ENCODE measurements at regions not wholly inside any gene's neighbourhood (a gene's known extent, or its start where the extent isn't known, plus 50 kb on each side); places are given as distances from the start of the nearest gene placed in this dataset.

DNA sequence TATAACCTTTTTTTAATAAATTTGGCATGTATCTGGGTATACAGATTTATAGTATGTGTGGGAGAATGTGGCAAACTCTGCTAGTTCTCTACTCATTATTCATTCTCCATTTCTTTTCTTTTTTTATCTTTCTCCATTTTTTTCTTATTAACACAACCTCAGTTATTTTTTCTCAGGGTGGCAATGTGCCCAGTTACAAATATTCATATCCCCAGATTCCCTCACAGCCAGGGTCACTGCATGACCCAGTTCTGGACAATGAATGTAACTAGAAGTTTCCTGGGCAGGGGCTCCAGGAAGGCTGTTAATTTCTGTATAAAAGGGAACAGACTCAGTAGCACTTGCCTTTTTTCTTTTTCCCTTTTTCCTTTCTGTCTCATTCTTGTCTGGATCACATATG lies 95.6 kb downstream of the VCPKMT start:
- TF ChIP-seq POLR2AphosphoS5 (IDR thresholded peaks at IDR 0.05; ENCODE audit: low read depth, low read length): no peak
- no peak for TF ChIP-seq EZH2phosphoT487 (IDR thresholded peaks at IDR 0.05; ENCODE audit: borderline replicate concordance)
- TF ChIP-seq, protein P1, sequence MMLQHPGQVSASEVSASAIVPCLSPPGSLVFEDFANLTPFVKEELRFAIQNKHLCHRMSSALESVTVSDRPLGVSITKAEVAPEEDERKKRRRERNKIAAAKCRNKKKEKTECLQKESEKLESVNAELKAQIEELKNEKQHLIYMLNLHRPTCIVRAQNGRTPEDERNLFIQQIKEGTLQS (IDR thresholded peaks at IDR 0.05): no peak
- TF ChIP-seq CBX3 (IDR thresholded peaks at IDR 0.05; ENCODE audit: low read depth): no peak
- no peak for TF ChIP-seq TCF7L2 (IDR thresholded peaks at IDR 0.05; ENCODE audit: borderline replicate concordance, extremely low read depth, insufficient read depth, insufficient read length)
- TF ChIP-seq YY1 (IDR thresholded peaks at IDR 0.05; ENCODE audit: extremely low read depth, insufficient replicate concordance, low read depth, low read length): no peak
- TF ChIP-seq ELF1 (IDR thresholded peaks at IDR 0.05; ENCODE audit: borderline replicate concordance, low read depth): no peak
- no peak for TF ChIP-seq ZNF274 (IDR thresholded peaks at IDR 0.05; ENCODE audit: low read depth, low read length)
- no peak for TF ChIP-seq POLR2A (IDR thresholded peaks at IDR 0.05; ENCODE audit: borderline replicate concordance, extremely low read depth, insufficient read depth, insufficient read length)
- TF ChIP-seq, protein P2, sequence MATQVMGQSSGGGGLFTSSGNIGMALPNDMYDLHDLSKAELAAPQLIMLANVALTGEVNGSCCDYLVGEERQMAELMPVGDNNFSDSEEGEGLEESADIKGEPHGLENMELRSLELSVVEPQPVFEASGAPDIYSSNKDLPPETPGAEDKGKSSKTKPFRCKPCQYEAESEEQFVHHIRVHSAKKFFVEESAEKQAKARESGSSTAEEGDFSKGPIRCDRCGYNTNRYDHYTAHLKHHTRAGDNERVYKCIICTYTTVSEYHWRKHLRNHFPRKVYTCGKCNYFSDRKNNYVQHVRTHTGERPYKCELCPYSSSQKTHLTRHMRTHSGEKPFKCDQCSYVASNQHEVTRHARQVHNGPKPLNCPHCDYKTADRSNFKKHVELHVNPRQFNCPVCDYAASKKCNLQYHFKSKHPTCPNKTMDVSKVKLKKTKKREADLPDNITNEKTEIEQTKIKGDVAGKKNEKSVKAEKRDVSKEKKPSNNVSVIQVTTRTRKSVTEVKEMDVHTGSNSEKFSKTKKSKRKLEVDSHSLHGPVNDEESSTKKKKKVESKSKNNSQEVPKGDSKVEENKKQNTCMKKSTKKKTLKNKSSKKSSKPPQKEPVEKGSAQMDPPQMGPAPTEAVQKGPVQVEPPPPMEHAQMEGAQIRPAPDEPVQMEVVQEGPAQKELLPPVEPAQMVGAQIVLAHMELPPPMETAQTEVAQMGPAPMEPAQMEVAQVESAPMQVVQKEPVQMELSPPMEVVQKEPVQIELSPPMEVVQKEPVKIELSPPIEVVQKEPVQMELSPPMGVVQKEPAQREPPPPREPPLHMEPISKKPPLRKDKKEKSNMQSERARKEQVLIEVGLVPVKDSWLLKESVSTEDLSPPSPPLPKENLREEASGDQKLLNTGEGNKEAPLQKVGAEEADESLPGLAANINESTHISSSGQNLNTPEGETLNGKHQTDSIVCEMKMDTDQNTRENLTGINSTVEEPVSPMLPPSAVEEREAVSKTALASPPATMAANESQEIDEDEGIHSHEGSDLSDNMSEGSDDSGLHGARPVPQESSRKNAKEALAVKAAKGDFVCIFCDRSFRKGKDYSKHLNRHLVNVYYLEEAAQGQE (IDR thresholded peaks at IDR 0.05; ENCODE audit: low read depth): no peak
- no peaks in the 10 kb centered on the region for H3K79me2 ChIP-seq (ENCODE audit: insufficient read depth, low read length)
- CTCF ChIA-PET: no interaction called here
- no peak overlapping the region for H3K9ac ChIP-seq (ENCODE audit: low read length)
- no TSS peak for BruUV-seq (replicated peaks)
- RAD21 ChIA-PET (ENCODE audit: low non-redundant PET in 1 of 2, low total read pairs in 2 of 2, uncharacterized antibody in 2 of 2, unreplicated experiment in 2 of 2): no interaction called here
- H3K9me3 ChIP-seq (ENCODE audit: control insufficient read depth in 1 of 2, insufficient read depth in 1 of 2, low read depth in 1 of 2, low read length in 2 of 2): peaks cover 0 to 4% of the 10 kb centered on the region in 2 experiments; a peak in 1 of 4 replicates
- no peak overlapping the region for H3K4me2 ChIP-seq (ENCODE audit: low read length)
- no peak for ATAC-seq
- peaks cover 17 to 45% of the 10 kb centered on the region in 2 experiments for H3K4me1 ChIP-seq (ENCODE audit: control insufficient read depth in 1 of 2, insufficient read depth in 2 of 2, low read length in 2 of 2)
- no peaks in the 10 kb centered on the region for H4K20me1 ChIP-seq (ENCODE audit: insufficient read depth)
- no peak overlapping the region for H2AFZ ChIP-seq (ENCODE audit: low read depth, low read length, poor library complexity, severe bottlenecking)
- H3K4me3 ChIP-seq (replicated peaks in 1 of 2; ENCODE audit: low read depth in 1 of 2, low read length in 2 of 2): no peak overlapping the region
- intact Hi-C loops (cut with micrococcal nuclease): no loop called here
- H3K27me3 ChIP-seq (ENCODE audit: insufficient read depth, low read length): no peaks in the 10 kb centered on the region
- H3K36me3 ChIP-seq (ENCODE audit: control insufficient read depth in 1 of 2, insufficient read depth in 2 of 2, low read length in 2 of 2): no peaks in the 10 kb centered on the region
- no peaks in the 10 kb centered on the region for H3K9me2 ChIP-seq (ENCODE audit: insufficient read depth)
- no peak for DNase-seq (ENCODE audit: low read depth, low spot score)
- POLR2A ChIA-PET: no interaction called here
- no peak overlapping the region for H3K27ac ChIP-seq (ENCODE audit: low read depth, low read length)
